WTC11 (cell line): ENCODE measurements at regions not wholly inside any gene's neighbourhood (a gene's known extent, or its start where the extent isn't known, plus 50 kb on each side); places are given as distances from the start of the nearest gene placed in this dataset.

ENCODE experiments used
- ATAC-seq: fragments of 200-7000 bp; cut with Tn5 transposase; 2 replicates; pipeline ENCODE4 v1.10.0; 2021; ENCODE audit warnings: mild to moderate bottlenecking, moderate library complexity
- CTCF ChIA-PET: fragments of 300-600 bp; sonication (Branson Sonifier 250); formaldehyde crosslinking; loops from one replicate; lab custom pipeline; 2021; ENCODE audit warnings: antibody characterized with exemption; lab: Charles Lee
- POLR2A ChIA-PET: fragments of 350-600 bp; sonication (Branson Sonifier 250); formaldehyde crosslinking; loops from one replicate; lab custom pipeline; 2021; ENCODE audit warnings: antibody characterized with exemption; lab: Charles Lee
- DNase-seq: peaks from one replicate; pipeline ENCODE4 v3.0.0; 2021; ENCODE audit warnings: low spot score
- H3K27ac Mint-ChIP-seq: 2 replicates; pipeline ENCODE4 v1.8.0; 2021; ENCODE audit warnings: mixed read lengths
- H3K27me3 Mint-ChIP-seq: 2 replicates; pipeline ENCODE4 v1.8.0; 2021; ENCODE audit warnings: low read depth, mild to moderate bottlenecking, moderate library complexity, mixed read lengths
- H3K36me3 Mint-ChIP-seq: 2 replicates; pipeline ENCODE4 v1.8.0; 2021; ENCODE audit warnings: mixed read lengths
- H3K4me1 Mint-ChIP-seq: 2 replicates; pipeline ENCODE4 v1.8.0; 2022; ENCODE audit warnings: mixed read lengths
- H3K4me3 Mint-ChIP-seq: 2 replicates; pipeline ENCODE4 v1.8.0; 2021; ENCODE audit warnings: mild to moderate bottlenecking, moderate library complexity, mixed read lengths
- H3K9me3 Mint-ChIP-seq: 2 replicates; pipeline ENCODE4 v1.8.0; 2021; ENCODE audit warnings: mixed read lengths
- ARID4B ChIP-seq: sonication (generic); formaldehyde crosslinking; IDR thresholded peaks from 2 replicates; pipeline ENCODE4 v1.8.0; 2023; ENCODE audit warnings: missing genetic modification reagents, mild to moderate bottlenecking, borderline replicate concordance
- CDX4 ChIP-seq: fragments of 250-450 bp; sonication (Bioruptor Pico); IDR thresholded peaks from 2 replicates; pipeline ENCODE4 v1.9.0; 2021; ENCODE audit warnings: moderate library complexity, mild to moderate bottlenecking, inconsistent platforms, borderline replicate concordance
- GRHL2 ChIP-seq: fragments of 250-450 bp; sonication (Bioruptor Pico); IDR thresholded peaks from 2 replicates; pipeline ENCODE4 v1.8.0; 2022; ENCODE audit warnings: mild to moderate bottlenecking, moderate library complexity; ENCODE audit not compliant: insufficient replicate concordance, severe bottlenecking
- SMAD3 ChIP-seq: sonication (generic); formaldehyde crosslinking; IDR thresholded peaks from 2 replicates; pipeline ENCODE4 v1.8.0; 2022; ENCODE audit warnings: missing genetic modification reagents, mild to moderate bottlenecking, borderline replicate concordance
- USF2 ChIP-seq: sonication (generic); formaldehyde crosslinking; IDR thresholded peaks from 2 replicates; pipeline ENCODE4 v1.8.1; 2023; ENCODE audit warnings: mild to moderate bottlenecking, missing genetic modification reagents, moderate library complexity
- ZMAT4 ChIP-seq: fragments of 250-450 bp; sonication (Bioruptor Pico); IDR thresholded peaks from 2 replicates; pipeline ENCODE4 v1.9.0; 2021; ENCODE audit warnings: mild to moderate bottlenecking
- ZNF232 ChIP-seq: sonication (generic); formaldehyde crosslinking; IDR thresholded peaks from 2 replicates; pipeline ENCODE4 v1.8.0; 2022; ENCODE audit warnings: mild to moderate bottlenecking, missing genetic modification reagents
- ZNF317 ChIP-seq: sonication (generic); formaldehyde crosslinking; IDR thresholded peaks from 2 replicates; pipeline ENCODE4 v1.8.1; 2023; ENCODE audit warnings: low read depth, mild to moderate bottlenecking, moderate library complexity, missing genetic modification reagents, borderline replicate concordance
- TF ChIP-seq, protein P1 (sequence below): fragments of 250-450 bp; sonication (Bioruptor Pico); IDR thresholded peaks from 2 replicates; pipeline ENCODE4 v1.9.0; 2021; ENCODE audit warnings: mild to moderate bottlenecking, borderline replicate concordance
- TF ChIP-seq, protein P2 (sequence below): sonication (generic); formaldehyde crosslinking; IDR thresholded peaks from 2 replicates; pipeline ENCODE4 v1.8.1; 2022; ENCODE audit warnings: low read depth, missing genetic modification reagents, borderline replicate concordance
- TF ChIP-seq, protein P3 (sequence below): fragments of 250-450 bp; sonication (Bioruptor Pico); IDR thresholded peaks from 2 replicates; pipeline ENCODE4 v1.9.0; 2021; ENCODE audit warnings: mild to moderate bottlenecking

GRCh38 chr2:222353993-222354392, 55.2 kb upstream of the PAX3 start (continued):
- TF ChIP-seq, protein P1, sequence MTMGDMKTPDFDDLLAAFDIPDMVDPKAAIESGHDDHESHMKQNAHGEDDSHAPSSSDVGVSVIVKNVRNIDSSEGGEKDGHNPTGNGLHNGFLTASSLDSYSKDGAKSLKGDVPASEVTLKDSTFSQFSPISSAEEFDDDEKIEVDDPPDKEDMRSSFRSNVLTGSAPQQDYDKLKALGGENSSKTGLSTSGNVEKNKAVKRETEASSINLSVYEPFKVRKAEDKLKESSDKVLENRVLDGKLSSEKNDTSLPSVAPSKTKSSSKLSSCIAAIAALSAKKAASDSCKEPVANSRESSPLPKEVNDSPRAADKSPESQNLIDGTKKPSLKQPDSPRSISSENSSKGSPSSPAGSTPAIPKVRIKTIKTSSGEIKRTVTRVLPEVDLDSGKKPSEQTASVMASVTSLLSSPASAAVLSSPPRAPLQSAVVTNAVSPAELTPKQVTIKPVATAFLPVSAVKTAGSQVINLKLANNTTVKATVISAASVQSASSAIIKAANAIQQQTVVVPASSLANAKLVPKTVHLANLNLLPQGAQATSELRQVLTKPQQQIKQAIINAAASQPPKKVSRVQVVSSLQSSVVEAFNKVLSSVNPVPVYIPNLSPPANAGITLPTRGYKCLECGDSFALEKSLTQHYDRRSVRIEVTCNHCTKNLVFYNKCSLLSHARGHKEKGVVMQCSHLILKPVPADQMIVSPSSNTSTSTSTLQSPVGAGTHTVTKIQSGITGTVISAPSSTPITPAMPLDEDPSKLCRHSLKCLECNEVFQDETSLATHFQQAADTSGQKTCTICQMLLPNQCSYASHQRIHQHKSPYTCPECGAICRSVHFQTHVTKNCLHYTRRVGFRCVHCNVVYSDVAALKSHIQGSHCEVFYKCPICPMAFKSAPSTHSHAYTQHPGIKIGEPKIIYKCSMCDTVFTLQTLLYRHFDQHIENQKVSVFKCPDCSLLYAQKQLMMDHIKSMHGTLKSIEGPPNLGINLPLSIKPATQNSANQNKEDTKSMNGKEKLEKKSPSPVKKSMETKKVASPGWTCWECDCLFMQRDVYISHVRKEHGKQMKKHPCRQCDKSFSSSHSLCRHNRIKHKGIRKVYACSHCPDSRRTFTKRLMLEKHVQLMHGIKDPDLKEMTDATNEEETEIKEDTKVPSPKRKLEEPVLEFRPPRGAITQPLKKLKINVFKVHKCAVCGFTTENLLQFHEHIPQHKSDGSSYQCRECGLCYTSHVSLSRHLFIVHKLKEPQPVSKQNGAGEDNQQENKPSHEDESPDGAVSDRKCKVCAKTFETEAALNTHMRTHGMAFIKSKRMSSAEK (CRISPR knock-in tag): no peak
- TF ChIP-seq ZNF232 (CRISPR knock-in tag) (no peak), GRHL2 (CRISPR knock-in tag) (no peak)
- TF ChIP-seq, all 79 proteins: peak for 0

- no peak overlapping the region for H3K27ac Mint-ChIP-seq
Observed at GRCh38 chr2:222355860-222356259, 57.1 kb upstream of the PAX3 start.

More at GRCh38 chr2:222355860-222356259, 57.1 kb upstream of the PAX3 start:
- H3K27me3 Mint-ChIP-seq: peaks cover 6% of the 10 kb centered on the region
- ChIA-PET CTCF (no interaction called here), POLR2A (no interaction called here)
- ATAC-seq: no peak
- no peak for TF ChIP-seq USF2 (CRISPR knock-in tag)
- no peak for TF ChIP-seq ZNF317
- TF ChIP-seq, protein P2, sequence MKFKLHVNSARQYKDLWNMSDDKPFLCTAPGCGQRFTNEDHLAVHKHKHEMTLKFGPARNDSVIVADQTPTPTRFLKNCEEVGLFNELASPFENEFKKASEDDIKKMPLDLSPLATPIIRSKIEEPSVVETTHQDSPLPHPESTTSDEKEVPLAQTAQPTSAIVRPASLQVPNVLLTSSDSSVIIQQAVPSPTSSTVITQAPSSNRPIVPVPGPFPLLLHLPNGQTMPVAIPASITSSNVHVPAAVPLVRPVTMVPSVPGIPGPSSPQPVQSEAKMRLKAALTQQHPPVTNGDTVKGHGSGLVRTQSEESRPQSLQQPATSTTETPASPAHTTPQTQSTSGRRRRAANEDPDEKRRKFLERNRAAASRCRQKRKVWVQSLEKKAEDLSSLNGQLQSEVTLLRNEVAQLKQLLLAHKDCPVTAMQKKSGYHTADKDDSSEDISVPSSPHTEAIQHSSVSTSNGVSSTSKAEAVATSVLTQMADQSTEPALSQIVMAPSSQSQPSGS (CRISPR knock-in tag): no peak
- TF ChIP-seq SMAD3 (CRISPR knock-in tag): no peak
- TF ChIP-seq, protein P3, sequence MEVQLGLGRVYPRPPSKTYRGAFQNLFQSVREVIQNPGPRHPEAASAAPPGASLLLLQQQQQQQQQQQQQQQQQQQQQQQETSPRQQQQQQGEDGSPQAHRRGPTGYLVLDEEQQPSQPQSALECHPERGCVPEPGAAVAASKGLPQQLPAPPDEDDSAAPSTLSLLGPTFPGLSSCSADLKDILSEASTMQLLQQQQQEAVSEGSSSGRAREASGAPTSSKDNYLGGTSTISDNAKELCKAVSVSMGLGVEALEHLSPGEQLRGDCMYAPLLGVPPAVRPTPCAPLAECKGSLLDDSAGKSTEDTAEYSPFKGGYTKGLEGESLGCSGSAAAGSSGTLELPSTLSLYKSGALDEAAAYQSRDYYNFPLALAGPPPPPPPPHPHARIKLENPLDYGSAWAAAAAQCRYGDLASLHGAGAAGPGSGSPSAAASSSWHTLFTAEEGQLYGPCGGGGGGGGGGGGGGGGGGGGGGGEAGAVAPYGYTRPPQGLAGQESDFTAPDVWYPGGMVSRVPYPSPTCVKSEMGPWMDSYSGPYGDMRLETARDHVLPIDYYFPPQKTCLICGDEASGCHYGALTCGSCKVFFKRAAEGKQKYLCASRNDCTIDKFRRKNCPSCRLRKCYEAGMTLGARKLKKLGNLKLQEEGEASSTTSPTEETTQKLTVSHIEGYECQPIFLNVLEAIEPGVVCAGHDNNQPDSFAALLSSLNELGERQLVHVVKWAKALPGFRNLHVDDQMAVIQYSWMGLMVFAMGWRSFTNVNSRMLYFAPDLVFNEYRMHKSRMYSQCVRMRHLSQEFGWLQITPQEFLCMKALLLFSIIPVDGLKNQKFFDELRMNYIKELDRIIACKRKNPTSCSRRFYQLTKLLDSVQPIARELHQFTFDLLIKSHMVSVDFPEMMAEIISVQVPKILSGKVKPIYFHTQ: no peak
- no peak for TF ChIP-seq ARID4B (CRISPR knock-in tag)
- no peak for TF ChIP-seq CDX4
- no peak for TF ChIP-seq ZMAT4 (CRISPR knock-in tag)
- H3K36me3 Mint-ChIP-seq: peaks cover 6% of the 10 kb centered on the region; the same call in 1 of the 2 replicates
- H3K4me3 Mint-ChIP-seq: no peak overlapping the region
- peaks cover 16% of the 10 kb centered on the region for H3K9me3 Mint-ChIP-seq
- no peaks in the 10 kb centered on the region for H3K4me1 Mint-ChIP-seq
- DNase-seq: no peak
